H1 (cell line): ENCODE measurements at regions not wholly inside any gene's neighbourhood (a gene's known extent, or its start where the extent isn't known, plus 50 kb on each side); places are given as distances from the start of the nearest gene placed in this dataset.

Source experiments
- CTCF ChIA-PET: fragments of 300-600 bp; sonication (Branson Sonifier 250); formaldehyde crosslinking; loops from one replicate; lab custom pipeline; 2021; ENCODE audit not compliant: partially characterized antibody; lab: Charles Lee
- POLR2A ChIA-PET: fragments of 300-600 bp; sonication (Branson Sonifier 250); formaldehyde crosslinking; loops from one replicate; lab custom pipeline; 2021; ENCODE audit warnings: inconsistent platforms; ENCODE audit not compliant: partially characterized antibody; lab: Charles Lee
- DNase-seq, 2 experiments: peaks; one replicate each; pipeline versions ENCODE4 v3.0.0 to v3.0.0-alpha.2; 2010 to 2022; ENCODE audit warnings: low spot score in 2 of 2, low read depth in 1 of 2, mixed read lengths in 1 of 2
- FAIRE-seq: peaks from 2 replicates; lab custom pipeline; 2011; peaks lifted over from hg19 to GRCh38; lab: Jason Lieb, UNC
- H2AFZ ChIP-seq: 2 replicates; pipeline ENCODE4 v1.8.1; 2012; ENCODE audit warnings: low read length, inconsistent platforms
- H2AK5ac ChIP-seq: 2 replicates; pipeline ENCODE4 v1.6.1; 2013; ENCODE audit warnings: low read depth, low read length
- H2BK120ac ChIP-seq: replicated peaks from 2 replicates; pipeline ENCODE3; 2013; ENCODE audit warnings: low read depth, low read length, inconsistent platforms
- H2BK12ac ChIP-seq: 2 replicates; pipeline ENCODE4 v1.6.1; 2013; ENCODE audit warnings: low read depth, low read length
- H2BK15ac ChIP-seq: 2 replicates; pipeline ENCODE4 v1.6.1; 2013; ENCODE audit warnings: low read length
- H2BK20ac ChIP-seq: 2 replicates; pipeline ENCODE4 v1.6.1; 2013; ENCODE audit warnings: low read length
- H2BK5ac ChIP-seq: 2 replicates; pipeline ENCODE4 v1.6.1; 2013; ENCODE audit warnings: low read depth, low read length
- H3K14ac ChIP-seq: 2 replicates; pipeline ENCODE4 v1.6.1; 2013; ENCODE audit warnings: inconsistent platforms; ENCODE audit not compliant: insufficient read length
- H3K18ac ChIP-seq: 2 replicates; pipeline ENCODE4 v1.6.1; 2013; ENCODE audit warnings: low read length; ENCODE audit errors: extremely low read depth
- H3K23ac ChIP-seq: 2 replicates; pipeline ENCODE4 v1.6.1; 2013; ENCODE audit warnings: inconsistent platforms; ENCODE audit not compliant: insufficient read length
- H3K23me2 ChIP-seq: 2 replicates; pipeline ENCODE4 v1.6.1; 2013; ENCODE audit warnings: low read depth, low read length
- H3K27ac ChIP-seq: 2 replicates; pipeline ENCODE4 v1.6.1; 2011; ENCODE audit warnings: low read depth, low read length, inconsistent platforms
- H3K27me3 ChIP-seq, 4 experiments: replicated peaks in 1 of 4; 1 replicate in 1 of 4; 2 replicates in 3 of 4; pipeline versions ENCODE4 v1.6.1 to v1.8.1; 2011 to 2013; ENCODE audit warnings: low read length in 3 of 4, mild to moderate bottlenecking in 3 of 4, inconsistent platforms in 2 of 4, mixed read lengths in 2 of 4, moderate library complexity in 1 of 4; ENCODE audit not compliant: control insufficient read depth in 3 of 4, insufficient read depth in 3 of 4; ENCODE audit errors: extremely low read depth in 1 of 4
- H3K36me3 ChIP-seq, 4 experiments: 2 replicates each; pipeline versions ENCODE4 v1.6.1 to v1.8.1; 2011 to 2013; ENCODE audit warnings: mild to moderate bottlenecking in 4 of 4, low read length in 3 of 4, moderate library complexity in 2 of 4, control low read depth in 1 of 4, inconsistent platforms in 1 of 4; ENCODE audit not compliant: insufficient read depth in 4 of 4, control insufficient read depth in 2 of 4
- H3K4ac ChIP-seq: replicated peaks from 2 replicates; pipeline ENCODE3; 2013; ENCODE audit warnings: low read length, low read depth, mixed read lengths, inconsistent platforms; ENCODE audit not compliant: insufficient read length
- H3K4me1 ChIP-seq, 4 experiments: replicated peaks in 1 of 4; 1 replicate in 1 of 4; 2 replicates in 3 of 4; pipeline versions ENCODE4 v1.6.1 to v1.8.1; 2011 to 2013; ENCODE audit warnings: low read length in 3 of 4, inconsistent platforms in 2 of 4, mixed read lengths in 1 of 4; ENCODE audit not compliant: insufficient read depth in 4 of 4, control insufficient read depth in 3 of 4
- H3K4me2 ChIP-seq, 2 experiments: 2 replicates each; pipeline versions ENCODE4 v1.6.1 to v1.8.1; 2011 to 2013; ENCODE audit warnings: low read depth in 2 of 2, low read length in 2 of 2, control low read depth in 1 of 2, inconsistent platforms in 1 of 2, mild to moderate bottlenecking in 1 of 2; ENCODE audit not compliant: insufficient read depth in 1 of 2
- H3K4me3 ChIP-seq, 4 experiments: fragments of 200-600, 300-600 bp in 1 of 4; sonication (generic), shearing (Covaris generic), sonication (Bioruptor Twin) in 1 of 4; 2 replicates each; pipeline versions ENCODE4 v1.5.1 to v1.8.1; 2011 to 2016; ENCODE audit warnings: low read length in 4 of 4, low read depth in 3 of 4, control low read depth in 2 of 4, inconsistent platforms in 2 of 4, mild to moderate bottlenecking in 2 of 4, mixed read lengths in 1 of 4, moderate library complexity in 1 of 4; ENCODE audit not compliant: insufficient read depth in 2 of 4; ENCODE audit errors: extremely low read depth in 1 of 4
- H3K56ac ChIP-seq: replicated peaks from 2 replicates; pipeline ENCODE3; 2013; ENCODE audit warnings: low read depth, mild to moderate bottlenecking, mixed read lengths, low read length, inconsistent platforms; ENCODE audit not compliant: insufficient read length
- H3K79me1 ChIP-seq: 2 replicates; pipeline ENCODE4 v1.6.1; 2013; ENCODE audit warnings: low read depth, low read length, control low read depth
- H3K79me2 ChIP-seq, 2 experiments: 2 replicates each; pipeline versions ENCODE4 v1.6.1 to v1.8.1; 2012 to 2013; ENCODE audit warnings: low read length in 2 of 2, mild to moderate bottlenecking in 2 of 2, inconsistent platforms in 1 of 2; ENCODE audit not compliant: insufficient read depth in 2 of 2, control insufficient read depth in 1 of 2
- H3K9ac ChIP-seq, 4 experiments: replicated peaks in 1 of 4; 1 replicate in 1 of 4; 2 replicates in 3 of 4; pipeline versions ENCODE4 v1.6.1 to v1.8.1; 2011 to 2013; ENCODE audit warnings: low read depth in 3 of 4, low read length in 3 of 4, control low read depth in 2 of 4, mild to moderate bottlenecking in 2 of 4, moderate library complexity in 2 of 4, inconsistent platforms in 1 of 4; ENCODE audit errors: extremely low read depth in 1 of 4
- H3K9me3 ChIP-seq, 2 experiments: 2 replicates each; pipeline versions ENCODE4 v1.6.1 to v1.8.1; 2012 to 2013; ENCODE audit warnings: mild to moderate bottlenecking in 2 of 2, moderate library complexity in 2 of 2, control low read depth in 1 of 2, inconsistent platforms in 1 of 2, low read depth in 1 of 2, low read length in 1 of 2, mixed read lengths in 1 of 2; ENCODE audit not compliant: insufficient read depth in 2 of 2
- H4K20me1 ChIP-seq, 2 experiments: replicated peaks in 1 of 2; 2 replicates each; pipeline versions ENCODE3 to v1.8.1; 2011 to 2013; ENCODE audit warnings: inconsistent platforms in 2 of 2, low read length in 2 of 2, mild to moderate bottlenecking in 1 of 2; ENCODE audit not compliant: insufficient read depth in 2 of 2, control insufficient read depth in 1 of 2
- H4K5ac ChIP-seq: 2 replicates; pipeline ENCODE4 v1.6.1; 2013; ENCODE audit warnings: low read length, low read depth, mixed read lengths, inconsistent platforms; ENCODE audit not compliant: insufficient read length
- H4K8ac ChIP-seq: 2 replicates; pipeline ENCODE4 v1.8.0; 2013; ENCODE audit warnings: mild to moderate bottlenecking, moderate library complexity, low read length, inconsistent platforms; ENCODE audit not compliant: insufficient read depth; ENCODE audit errors: extremely low read depth
- H4K91ac ChIP-seq: replicated peaks from 2 replicates; pipeline ENCODE3; 2013; ENCODE audit warnings: low read length, mixed read lengths, inconsistent platforms; ENCODE audit not compliant: insufficient read length
- ASH2L ChIP-seq: fragments of 200-600, 300-600 bp; sonication (generic); IDR thresholded peaks from one replicate; pipeline ENCODE4 v1.7.1; 2017; ENCODE audit warnings: low read length
- CHD1 ChIP-seq: IDR thresholded peaks from 2 replicates; pipeline ENCODE4 v1.6.1; 2012; ENCODE audit warnings: low read depth, low read length, improper control_type of control experiment
- EGR1 ChIP-seq: IDR thresholded peaks from 2 replicates; pipeline ENCODE4 v1.6.1; 2011; ENCODE audit warnings: low read depth, low read length, borderline replicate concordance
- EP300 ChIP-seq, 2 experiments: IDR thresholded peaks; 1 replicate in 1 of 2; 2 replicates in 1 of 2; pipeline ENCODE4 v1.6.1; 2011 to 2012; ENCODE audit warnings: low read depth in 2 of 2, low read length in 2 of 2, mild to moderate bottlenecking in 2 of 2, borderline replicate concordance in 1 of 2, inconsistent platforms in 1 of 2, moderate library complexity in 1 of 2
- KDM1A ChIP-seq: fragments of 200-600, 300-600 bp; sonication (generic); IDR thresholded peaks from 2 replicates; pipeline ENCODE4 v1.7.1; 2016; ENCODE audit warnings: mild to moderate bottlenecking, low read length, borderline replicate concordance
- SAP30 ChIP-seq: fragments of 300-600 bp; sonication (generic); IDR thresholded peaks from 2 replicates; pipeline ENCODE4 v1.7.1; 2012; ENCODE audit warnings: low read length, moderate library complexity, mild to moderate bottlenecking, inconsistent platforms; ENCODE audit not compliant: insufficient read depth, insufficient replicate concordance
- SIN3A ChIP-seq, 2 experiments: IDR thresholded peaks in 1 of 2; conservative IDR thresholded peaks in 1 of 2; 2 replicates each; pipeline ENCODE4 v1.6.1; 2011 to 2012; ENCODE audit warnings: low read length in 2 of 2, improper control_type of control experiment in 1 of 2, low read depth in 1 of 2, mild to moderate bottlenecking in 1 of 2
- SIRT6 ChIP-seq: IDR thresholded peaks from one replicate; pipeline ENCODE4 v1.7.1; 2012; ENCODE audit warnings: low read length, inconsistent platforms
- SP2 ChIP-seq: IDR thresholded peaks from 2 replicates; pipeline ENCODE4 v1.6.1; 2012; ENCODE audit warnings: mild to moderate bottlenecking, low read length, inconsistent platforms
- TCF12 ChIP-seq: IDR thresholded peaks from 2 replicates; pipeline ENCODE4 v1.6.1; 2011; ENCODE audit warnings: low read depth, mild to moderate bottlenecking, low read length
- TEAD4 ChIP-seq: IDR thresholded peaks from 2 replicates; pipeline ENCODE4 v1.6.1; 2012; ENCODE audit warnings: low read depth, low read length, inconsistent platforms, mixed read lengths
- YY1 ChIP-seq: IDR thresholded peaks from 2 replicates; pipeline ENCODE4 v1.6.1; 2011; ENCODE audit warnings: low read depth, mild to moderate bottlenecking, low read length

DNA sequence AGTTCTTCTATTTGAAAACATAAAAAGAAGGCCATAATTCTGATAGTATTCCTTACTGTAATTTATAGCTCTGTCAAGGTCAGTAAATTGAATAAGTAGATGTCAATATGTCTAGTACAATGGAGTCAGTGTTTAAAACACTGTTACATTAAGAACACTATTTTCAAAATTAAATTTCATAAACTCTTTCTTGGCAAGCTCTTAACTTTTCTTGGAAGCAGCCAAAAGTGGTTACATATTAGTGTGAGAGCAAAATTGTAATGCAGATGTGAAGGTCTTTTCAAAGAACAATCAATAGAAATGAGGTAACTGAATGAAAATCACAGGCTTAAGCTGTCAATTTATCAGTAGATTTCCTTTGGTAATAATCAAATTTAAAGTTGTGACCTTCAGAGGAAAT, 722.4 kb upstream of the NOVA1 start:
- ChIA-PET POLR2A (no interaction called here), CTCF (no interaction called here)
- no peak for TF ChIP-seq EGR1
- TF ChIP-seq SAP30, result no peak
- no peak for TF ChIP-seq EP300 (IDR thresholded peaks at IDR 0.05; ENCODE audit: borderline replicate concordance in 1 of 2, low read depth in 2 of 2, low read length in 2 of 2)
- TF ChIP-seq ASH2L, result no peak
- TF ChIP-seq TCF12, result no peak
- TF ChIP-seq TEAD4, result no peak
- TF ChIP-seq SP2, result no peak
- no peak for TF ChIP-seq KDM1A
- no peak for TF ChIP-seq CHD1
- no peak for TF ChIP-seq SIN3A (conservative IDR thresholded peaks at IDR 0.05 in 1 of 2, IDR thresholded peaks at IDR 0.05 in 1 of 2; ENCODE audit: low read depth in 1 of 2, low read length in 2 of 2)
- no peak for TF ChIP-seq YY1
- TF ChIP-seq SIRT6, result no peak
- DNase-seq, result no peak
- H3K36me3 ChIP-seq, result no peaks in the 10 kb centered on the region
- H3K56ac ChIP-seq, result no peak overlapping the region
- H4K91ac ChIP-seq, result no peak overlapping the region
- no peak overlapping the region for H3K4me3 ChIP-seq
- no peak for FAIRE-seq
- H2BK120ac ChIP-seq, result no peak overlapping the region
- no peaks in the 10 kb centered on the region for H3K79me1 ChIP-seq
- H3K4me1 ChIP-seq, result no peaks in the 10 kb centered on the region
- no peaks in the 10 kb centered on the region for H4K20me1 ChIP-seq
- H3K9me3 ChIP-seq, result peaks cover 5 to 6% of the 10 kb centered on the region in 2 experiments; a peak in 2 of 4 replicates
- no peak overlapping the region for H4K8ac ChIP-seq
- H3K79me2 ChIP-seq, result no peaks in the 10 kb centered on the region
- H2BK5ac ChIP-seq, result no peak overlapping the region
- no peaks in the 10 kb centered on the region for H3K23me2 ChIP-seq
- no peak overlapping the region for H3K27ac ChIP-seq
- no peak overlapping the region for H3K9ac ChIP-seq
- peaks cover 0 to 1% (median 0%) of the 10 kb centered on the region in 4 experiments; a peak in 1 of 7 replicates for H3K27me3 ChIP-seq
- H3K23ac ChIP-seq, result no peak overlapping the region
- no peak overlapping the region for H4K5ac ChIP-seq
- no peak overlapping the region for H2BK15ac ChIP-seq
- no peak overlapping the region for H2AFZ ChIP-seq
- H2BK12ac ChIP-seq, result no peak overlapping the region
- H2AK5ac ChIP-seq, result no peak overlapping the region
- no peak overlapping the region for H3K4me2 ChIP-seq
- H2BK20ac ChIP-seq, result no peak overlapping the region
- no peak overlapping the region for H3K14ac ChIP-seq
- H3K4ac ChIP-seq, result no peak overlapping the region
- H3K18ac ChIP-seq, result no peak overlapping the region
